ENCODE measurements at regions not wholly inside any gene's neighbourhood (a gene's known extent, or its start where the extent isn't known, plus 50 kb on each side); places are given as distances from the start of the nearest gene placed in this dataset.

GRCh38 chr4:65825116-65825753 is 154.9 kb upstream of the EPHA5 start:
- Mint-ChIP-seq H3K4me3 (no peak overlapping the region), H3K4me1 (ENCODE audit: low read depth) (no peaks in the 10 kb centered on the region), H3K27me3 (ENCODE audit: insufficient read depth) (no peaks in the 10 kb centered on the region), H3K27ac (no peak overlapping the region), H3K9me3 (peaks cover 3% of the 10 kb centered on the region; the same call in 1 of the 2 replicates), H3K36me3 (ENCODE audit: low read depth) (no peaks in the 10 kb centered on the region)
- no peak for TF ChIP-seq CTCF (IDR thresholded peaks at IDR 0.05)
- no peak for DNase-seq

GRCh38 chr4:65819192-65819591 is 148.9 kb upstream of the EPHA5 start:
- DNase-seq: no peak
- H3K27ac Mint-ChIP-seq: no peak overlapping the region
- H3K36me3 Mint-ChIP-seq (ENCODE audit: low read depth): no peaks in the 10 kb centered on the region
- no peak overlapping the region for H3K4me3 Mint-ChIP-seq
- no peaks in the 10 kb centered on the region for H3K27me3 Mint-ChIP-seq (ENCODE audit: insufficient read depth)
- H3K4me1 Mint-ChIP-seq (ENCODE audit: low read depth): no peaks in the 10 kb centered on the region
- H3K9me3 Mint-ChIP-seq: peaks cover 24% of the 10 kb centered on the region
- TF ChIP-seq CTCF (IDR thresholded peaks at IDR 0.05): no peak

- TF ChIP-seq CTCF (IDR thresholded peaks at IDR 0.05): no peak
- no peak overlapping the region for H3K27ac Mint-ChIP-seq
- H3K36me3 Mint-ChIP-seq (ENCODE audit: low read depth): no peaks in the 10 kb centered on the region; the same call in 1 of the 2 replicates
- no peak for DNase-seq
- no peaks in the 10 kb centered on the region for H3K4me1 Mint-ChIP-seq (ENCODE audit: low read depth)
- H3K9me3 Mint-ChIP-seq: peaks cover 11% of the 10 kb centered on the region; the same call in 1 of the 2 replicates
- 0 out of 2 replicates have a peak, but pooled peaks cover 1% of the 10 kb centered on the region for H3K27me3 Mint-ChIP-seq (ENCODE audit: insufficient read depth)
- H3K4me3 Mint-ChIP-seq: no peak overlapping the region
Observed at GRCh38 chr4:65805936-65806335, 135.6 kb upstream of the EPHA5 start.

GRCh38 chr4:65799513-65799912 is 129.2 kb upstream of the EPHA5 start:
- H3K27me3 Mint-ChIP-seq (ENCODE audit: insufficient read depth): no peaks in the 10 kb centered on the region
- no peak overlapping the region for H3K4me3 Mint-ChIP-seq
- no peaks in the 10 kb centered on the region for H3K4me1 Mint-ChIP-seq (ENCODE audit: low read depth)
- 0 out of 2 replicates have a peak, but pooled peaks cover 6% of the 10 kb centered on the region for H3K9me3 Mint-ChIP-seq
- no peak for DNase-seq
- no peak for TF ChIP-seq CTCF (IDR thresholded peaks at IDR 0.05)
- no peaks in the 10 kb centered on the region; the same call in 1 of the 2 replicates for H3K36me3 Mint-ChIP-seq (ENCODE audit: low read depth)
- H3K27ac Mint-ChIP-seq: no peak overlapping the region

- Mint-ChIP-seq H3K9me3 (peaks cover 6% of the 10 kb centered on the region; the same call in 1 of the 2 replicates), H3K36me3 (ENCODE audit: low read depth) (no peaks in the 10 kb centered on the region; the same call in 1 of the 2 replicates), H3K4me1 (ENCODE audit: low read depth) (no peaks in the 10 kb centered on the region), H3K27me3 (ENCODE audit: insufficient read depth) (no peaks in the 10 kb centered on the region), H3K27ac (no peak overlapping the region), H3K4me3 (no peak overlapping the region)
- no peak for DNase-seq
- no peak for TF ChIP-seq CTCF (IDR thresholded peaks at IDR 0.05)
Observed at GRCh38 chr4:65798498-65799127, 128.3 kb upstream of the EPHA5 start.
